ENCODE measurements at regions not wholly inside any gene's neighbourhood (a gene's known extent, or its start where the extent isn't known, plus 50 kb on each side); places are given as distances from the start of the nearest gene placed in this dataset.

DNA sequence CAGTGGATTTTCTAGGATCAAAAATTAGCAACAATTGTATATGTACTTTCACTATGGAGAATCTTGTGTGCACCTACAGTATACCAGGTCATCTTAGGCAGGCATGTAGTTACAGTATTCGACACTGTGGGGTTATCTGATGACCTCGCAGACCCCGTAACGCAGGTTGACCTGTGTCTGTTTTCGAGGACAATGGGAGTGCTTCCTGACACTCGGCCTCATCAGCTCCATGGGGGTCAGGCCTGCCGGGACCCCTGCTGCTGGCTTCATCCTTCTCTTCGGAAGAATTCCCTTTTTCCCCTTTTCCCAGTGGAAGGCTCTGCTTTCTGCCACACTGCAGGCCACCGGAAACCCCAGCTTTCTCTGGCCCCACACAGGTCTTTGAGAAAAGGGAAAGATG is 102.8 kb upstream of the TMEM18 start:
- Mint-ChIP-seq H3K4me1 (ENCODE audit: low read depth) (no peaks in the 10 kb centered on the region), H3K27ac (no peak overlapping the region), H3K27me3 (ENCODE audit: low read depth) (no peaks in the 10 kb centered on the region), H3K36me3 (ENCODE audit: low read depth) (no peaks in the 10 kb centered on the region), H3K4me3 (ENCODE audit: low read depth) (no peak overlapping the region), H3K9me3 (no peaks in the 10 kb centered on the region)
- no peak for DNase-seq (ENCODE audit: low spot score)
- intact Hi-C loops (cut with micrococcal nuclease): no loop called here

DNA sequence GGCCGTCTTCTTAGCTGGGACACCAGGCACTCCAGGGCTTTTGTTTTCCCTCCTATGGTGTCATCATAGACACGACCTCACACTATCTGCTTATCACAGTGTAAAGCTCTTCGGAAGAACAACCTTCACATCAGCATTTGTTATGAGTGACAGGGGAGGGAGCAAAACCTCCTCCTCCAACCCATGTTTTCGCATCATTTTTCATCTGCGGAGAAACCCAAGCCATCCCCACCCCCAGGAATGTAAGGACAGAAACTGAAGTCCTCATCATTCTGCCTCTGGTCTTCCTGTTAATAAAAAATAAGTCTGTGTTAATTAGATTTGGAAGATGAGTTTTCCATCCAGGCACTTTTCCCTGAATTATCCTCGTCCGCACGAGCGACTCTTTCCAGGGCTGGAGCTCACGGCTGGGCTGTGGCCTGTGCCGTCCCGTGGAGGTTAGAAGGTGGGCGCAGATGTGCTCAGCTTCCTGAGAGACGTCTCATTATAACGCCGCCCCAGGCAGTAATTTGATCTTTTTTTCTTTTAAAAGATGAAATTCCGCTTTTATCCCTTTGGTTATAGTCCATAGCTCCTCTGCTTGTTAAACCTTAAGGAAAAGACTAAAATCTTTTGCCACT is 101.6 kb upstream of the TMEM18 start:
- H3K27ac Mint-ChIP-seq: no peak overlapping the region
- intact Hi-C loops (cut with micrococcal nuclease): no loop called here
- no peaks in the 10 kb centered on the region for H3K9me3 Mint-ChIP-seq
- no peak overlapping the region for H3K4me3 Mint-ChIP-seq (ENCODE audit: low read depth)
- H3K27me3 Mint-ChIP-seq (ENCODE audit: low read depth): no peaks in the 10 kb centered on the region
- H3K36me3 Mint-ChIP-seq (ENCODE audit: low read depth): no peaks in the 10 kb centered on the region
- DNase-seq (ENCODE audit: low spot score): no peak
- no peaks in the 10 kb centered on the region for H3K4me1 Mint-ChIP-seq (ENCODE audit: low read depth)

DNA sequence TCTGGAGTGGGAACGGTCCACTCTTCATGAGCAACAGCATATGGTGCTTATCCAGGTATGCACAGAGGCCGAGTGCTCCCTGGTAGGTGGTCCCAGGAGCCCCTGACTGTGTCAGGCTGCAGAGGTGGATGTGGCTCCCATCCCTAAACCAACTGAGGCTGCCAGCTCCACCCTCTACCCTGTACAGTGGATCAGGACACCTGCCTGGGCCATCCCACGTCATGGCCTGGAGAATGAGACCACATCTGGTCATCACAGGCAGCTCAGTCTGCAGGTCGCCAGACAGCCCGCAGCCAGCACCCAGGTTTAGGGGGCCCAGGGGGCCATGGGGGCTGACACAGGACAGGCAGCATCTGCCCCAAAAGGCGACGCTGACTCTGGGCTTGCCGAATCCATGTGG is 100.3 kb upstream of the TMEM18 start:
- H3K27ac Mint-ChIP-seq: no peak overlapping the region
- DNase-seq (ENCODE audit: low spot score): no peak
- no peaks in the 10 kb centered on the region for H3K27me3 Mint-ChIP-seq (ENCODE audit: low read depth)
- no peaks in the 10 kb centered on the region for H3K9me3 Mint-ChIP-seq
- intact Hi-C loops (cut with micrococcal nuclease): no loop called here
- H3K36me3 Mint-ChIP-seq (ENCODE audit: low read depth): no peaks in the 10 kb centered on the region
- no peaks in the 10 kb centered on the region for H3K4me1 Mint-ChIP-seq (ENCODE audit: low read depth)
- no peak overlapping the region for H3K4me3 Mint-ChIP-seq (ENCODE audit: low read depth)

DNA sequence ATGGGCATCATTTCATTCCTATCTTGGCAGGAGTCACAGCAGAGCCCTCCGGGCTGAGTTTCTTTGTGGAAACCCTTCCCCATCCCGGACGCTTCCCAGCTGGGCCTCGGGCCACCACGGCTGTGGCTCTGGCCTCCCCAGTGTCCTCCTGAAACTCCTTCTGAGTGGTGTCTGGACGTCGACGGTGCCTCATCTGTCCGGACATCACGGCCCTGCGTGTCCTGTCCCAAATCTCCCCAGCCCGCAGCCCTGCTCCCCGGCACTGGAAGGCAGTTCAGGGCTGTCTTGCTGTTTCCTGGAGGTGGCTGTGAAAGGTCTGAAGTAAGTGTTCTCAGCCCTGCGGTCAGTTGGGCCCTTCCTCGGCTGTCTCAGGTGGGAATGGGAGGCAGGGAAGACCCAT is 99.8 kb upstream of the TMEM18 start:
- Mint-ChIP-seq H3K27ac (no peak overlapping the region), H3K36me3 (ENCODE audit: low read depth) (no peaks in the 10 kb centered on the region), H3K4me1 (ENCODE audit: low read depth) (no peaks in the 10 kb centered on the region), H3K27me3 (ENCODE audit: low read depth) (no peaks in the 10 kb centered on the region), H3K9me3 (no peaks in the 10 kb centered on the region), H3K4me3 (ENCODE audit: low read depth) (no peak overlapping the region)
- intact Hi-C loops (cut with micrococcal nuclease): no loop called here
- DNase-seq (ENCODE audit: low spot score): no peak

DNA sequence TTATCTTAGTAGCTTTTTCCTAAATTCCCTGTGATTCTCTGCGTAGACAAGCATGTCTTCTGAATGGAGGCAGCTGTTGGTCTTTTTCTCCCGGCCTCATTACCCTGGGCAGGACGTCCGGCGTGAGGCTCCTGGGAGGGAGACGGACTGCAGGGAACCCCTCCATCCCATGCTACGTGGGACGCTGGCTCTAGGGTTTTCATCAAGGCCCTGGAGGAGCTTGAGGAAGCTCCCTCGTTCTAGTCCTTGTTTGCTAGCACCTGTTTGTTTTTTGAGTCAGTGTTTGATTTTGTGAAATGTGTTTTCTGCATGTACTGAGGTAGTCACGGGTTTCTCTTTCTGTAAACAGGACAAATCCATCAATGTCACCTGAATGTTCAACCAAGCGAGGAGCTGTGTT is 99.3 kb upstream of the TMEM18 start:
- H3K36me3 Mint-ChIP-seq (ENCODE audit: low read depth): no peaks in the 10 kb centered on the region
- no peak overlapping the region for H3K27ac Mint-ChIP-seq
- H3K4me3 Mint-ChIP-seq (ENCODE audit: low read depth): no peak overlapping the region
- no peak for DNase-seq (ENCODE audit: low spot score)
- H3K9me3 Mint-ChIP-seq: no peaks in the 10 kb centered on the region
- H3K27me3 Mint-ChIP-seq (ENCODE audit: low read depth): no peaks in the 10 kb centered on the region
- H3K4me1 Mint-ChIP-seq (ENCODE audit: low read depth): no peaks in the 10 kb centered on the region
- intact Hi-C loops (cut with micrococcal nuclease): no loop called here

DNA sequence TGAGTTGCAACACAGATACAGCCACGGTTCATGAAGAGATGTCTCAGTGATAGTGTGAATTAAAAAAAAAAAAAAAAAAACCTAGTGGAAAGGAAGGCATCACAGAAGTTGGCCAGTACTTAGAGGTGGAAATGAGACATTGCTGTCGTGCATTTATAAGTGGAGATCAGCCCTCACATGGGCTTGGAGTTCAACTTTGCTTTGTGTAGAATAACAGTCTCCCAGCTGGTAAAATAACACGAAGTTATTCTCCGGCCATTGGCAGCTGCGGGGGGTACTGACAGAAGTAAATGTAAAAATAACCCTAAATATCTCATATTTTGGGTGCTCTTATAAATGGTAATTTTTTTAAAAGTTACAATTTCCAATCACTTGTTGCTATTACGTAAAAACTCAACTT is 98.8 kb upstream of the TMEM18 start:
- H3K36me3 Mint-ChIP-seq (ENCODE audit: low read depth): no peaks in the 10 kb centered on the region
- no peak overlapping the region for H3K27ac Mint-ChIP-seq
- no peaks in the 10 kb centered on the region for H3K4me1 Mint-ChIP-seq (ENCODE audit: low read depth)
- H3K27me3 Mint-ChIP-seq (ENCODE audit: low read depth): no peaks in the 10 kb centered on the region
- no peak for DNase-seq (ENCODE audit: low spot score)
- intact Hi-C loops (cut with micrococcal nuclease): no loop called here
- H3K9me3 Mint-ChIP-seq: no peaks in the 10 kb centered on the region
- H3K4me3 Mint-ChIP-seq (ENCODE audit: low read depth): no peak overlapping the region

DNA sequence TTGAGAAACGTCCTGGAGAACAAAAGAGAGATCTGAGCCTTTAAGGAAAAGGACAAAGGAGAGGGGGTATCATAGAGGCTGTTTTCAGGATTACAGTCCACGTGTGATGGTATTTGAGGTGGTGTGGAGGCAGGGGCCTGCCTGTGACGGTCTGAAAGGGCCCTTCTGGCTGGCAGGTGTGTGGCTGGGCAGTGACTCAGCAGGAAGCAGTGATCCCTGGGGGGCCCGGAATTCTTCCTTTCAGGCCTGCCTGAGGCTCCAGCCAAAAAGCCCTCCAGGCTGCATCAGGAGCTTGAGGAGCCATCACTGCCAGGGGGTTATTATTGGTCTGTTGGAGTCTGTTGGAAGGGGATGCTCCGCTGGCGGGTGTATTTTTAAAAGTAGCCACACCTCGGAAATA is 97.2 kb upstream of the TMEM18 start:
- intact Hi-C loops (cut with micrococcal nuclease): no loop called here
- Mint-ChIP-seq H3K27me3 (ENCODE audit: low read depth) (no peaks in the 10 kb centered on the region), H3K4me3 (ENCODE audit: low read depth) (no peak overlapping the region), H3K4me1 (ENCODE audit: low read depth) (peaks cover 3% of the 10 kb centered on the region), H3K27ac (no peak overlapping the region), H3K36me3 (ENCODE audit: low read depth) (no peaks in the 10 kb centered on the region), H3K9me3 (no peaks in the 10 kb centered on the region)
- no peak for DNase-seq (ENCODE audit: low spot score)

DNA sequence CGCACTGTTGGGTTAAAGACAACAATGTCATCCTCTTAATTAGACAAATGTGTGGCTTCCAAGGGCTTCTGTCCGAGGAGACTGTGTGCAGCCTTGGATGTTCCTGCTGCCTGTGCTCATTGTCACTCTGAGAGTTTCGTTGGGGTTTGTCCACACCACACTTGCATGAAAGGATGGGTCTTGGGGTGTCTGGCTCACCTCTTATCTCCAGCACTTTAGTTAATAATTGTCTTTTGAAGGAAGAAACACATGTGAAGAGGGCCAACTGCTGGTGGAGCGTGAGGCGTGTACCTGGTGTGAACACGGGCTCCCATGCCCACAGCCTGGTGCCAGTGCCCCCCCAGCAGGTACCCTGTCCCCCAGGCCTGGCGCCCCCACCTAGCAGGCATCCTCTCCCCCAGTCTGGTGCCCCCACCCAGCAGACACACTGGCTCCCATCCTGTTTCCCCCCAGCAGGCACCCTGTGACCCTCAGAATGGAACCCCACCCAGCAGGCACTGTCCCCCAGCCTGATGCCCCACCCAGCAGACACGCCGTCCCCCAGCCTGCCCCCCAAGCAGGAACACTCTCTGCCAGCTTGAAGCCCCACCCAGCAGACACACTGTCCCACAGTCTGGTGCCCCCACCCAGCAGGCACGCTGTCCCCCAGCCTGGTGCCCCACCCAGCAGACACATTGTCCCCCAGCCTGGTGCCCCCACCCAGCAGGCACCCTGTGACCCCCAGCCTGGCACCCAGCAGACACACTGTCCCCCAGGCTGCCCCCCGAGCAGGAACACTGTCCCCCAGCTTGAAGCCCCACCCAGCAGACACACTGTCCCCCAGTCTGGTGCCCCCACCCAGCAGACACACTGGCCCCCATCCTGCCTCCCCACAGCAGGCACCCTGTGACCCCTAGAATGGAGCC is 96.3 kb upstream of the TMEM18 start:
- H3K4me1 Mint-ChIP-seq (ENCODE audit: low read depth): peaks cover 3% of the 10 kb centered on the region
- intact Hi-C loops (cut with micrococcal nuclease): no loop called here
- H3K4me3 Mint-ChIP-seq (ENCODE audit: low read depth): no peak overlapping the region
- no peak overlapping the region for H3K27ac Mint-ChIP-seq
- H3K27me3 Mint-ChIP-seq (ENCODE audit: low read depth): no peaks in the 10 kb centered on the region
- peaks cover 7% of the 10 kb centered on the region for H3K9me3 Mint-ChIP-seq
- DNase-seq (ENCODE audit: low spot score): no peak
- H3K36me3 Mint-ChIP-seq (ENCODE audit: low read depth): no peaks in the 10 kb centered on the region

DNA sequence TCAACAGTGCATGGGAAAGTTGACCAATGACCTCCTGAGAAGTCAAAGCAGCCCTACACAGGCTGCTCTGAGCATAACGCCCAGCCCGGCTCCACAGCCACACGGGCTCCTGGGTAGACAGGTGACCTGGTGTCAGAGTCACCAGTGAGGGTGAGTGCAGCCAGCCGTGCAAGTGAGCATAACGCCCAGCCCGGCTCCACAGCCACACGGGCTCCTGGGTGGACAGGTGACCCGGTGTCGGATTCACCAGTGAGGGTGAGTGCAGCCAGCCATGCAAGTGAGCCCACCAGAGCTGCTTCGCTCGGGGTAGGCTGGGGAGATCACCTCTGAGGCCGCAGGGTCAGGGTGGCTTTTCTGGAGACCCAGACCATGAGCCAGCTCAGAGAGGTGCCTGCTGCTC is 94.3 kb upstream of the TMEM18 start:
- Mint-ChIP-seq H3K36me3 (ENCODE audit: low read depth) (no peaks in the 10 kb centered on the region), H3K27ac (no peak overlapping the region), H3K4me1 (ENCODE audit: low read depth) (peaks cover 7% of the 10 kb centered on the region), H3K9me3 (peaks cover 9% of the 10 kb centered on the region), H3K4me3 (ENCODE audit: low read depth) (no peak overlapping the region), H3K27me3 (ENCODE audit: low read depth) (no peaks in the 10 kb centered on the region)
- intact Hi-C loops (cut with micrococcal nuclease): no loop called here
- no peak for DNase-seq (ENCODE audit: low spot score)

DNA sequence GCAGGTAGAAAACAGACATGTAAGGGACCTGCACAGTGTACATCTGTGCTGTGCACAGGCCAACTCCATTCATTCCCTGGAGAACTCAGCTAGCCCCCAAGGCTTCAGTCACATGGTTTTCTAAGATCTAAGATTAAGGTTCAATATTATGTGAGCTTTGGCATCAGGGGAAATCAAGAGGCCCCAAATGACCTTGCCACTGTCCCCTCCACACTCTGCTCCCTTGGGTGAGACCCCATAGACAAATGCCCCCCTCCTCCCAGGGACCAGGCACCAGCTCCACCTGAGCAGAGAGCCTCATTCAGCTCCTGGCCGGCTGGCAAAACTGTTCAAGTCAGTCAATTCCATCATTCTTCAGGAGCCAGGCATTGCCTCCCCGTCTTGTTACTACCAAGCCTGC is 93.6 kb upstream of the TMEM18 start:
- no peak overlapping the region for H3K4me3 Mint-ChIP-seq (ENCODE audit: low read depth)

DNA sequence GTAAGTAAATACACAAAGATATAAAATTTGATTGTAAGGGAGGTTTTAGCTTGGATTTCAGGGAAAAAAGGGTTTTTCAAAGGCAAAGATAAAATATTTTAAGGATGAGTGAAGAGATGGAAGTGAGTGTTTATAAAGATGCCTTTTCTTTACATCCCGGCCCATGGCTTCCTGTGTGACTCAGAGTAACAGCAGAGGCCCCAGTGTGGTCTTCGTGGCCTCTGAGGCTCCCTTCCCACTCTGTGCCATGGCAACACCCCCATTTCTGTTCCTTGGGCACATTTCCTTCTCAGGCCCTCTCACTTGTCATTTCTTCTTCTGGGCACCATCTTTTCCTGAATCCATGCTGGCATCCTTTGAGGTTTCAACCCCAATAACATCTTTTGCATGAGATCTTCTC is 92.6 kb upstream of the TMEM18 start:
- no peak overlapping the region for H3K4me3 Mint-ChIP-seq (ENCODE audit: low read depth)

More for the DNA sequence above, 93.6 kb upstream of the TMEM18 start:
- no peaks in the 10 kb centered on the region for H3K36me3 Mint-ChIP-seq (ENCODE audit: low read depth)
- peaks cover 9% of the 10 kb centered on the region for H3K4me1 Mint-ChIP-seq (ENCODE audit: low read depth)
- no peaks in the 10 kb centered on the region for H3K27me3 Mint-ChIP-seq (ENCODE audit: low read depth)
- intact Hi-C loops (cut with micrococcal nuclease): no loop called here
- H3K9me3 Mint-ChIP-seq: peaks cover 9% of the 10 kb centered on the region
- DNase-seq (ENCODE audit: low spot score): no peak
- H3K27ac Mint-ChIP-seq: no peak overlapping the region

DNA sequence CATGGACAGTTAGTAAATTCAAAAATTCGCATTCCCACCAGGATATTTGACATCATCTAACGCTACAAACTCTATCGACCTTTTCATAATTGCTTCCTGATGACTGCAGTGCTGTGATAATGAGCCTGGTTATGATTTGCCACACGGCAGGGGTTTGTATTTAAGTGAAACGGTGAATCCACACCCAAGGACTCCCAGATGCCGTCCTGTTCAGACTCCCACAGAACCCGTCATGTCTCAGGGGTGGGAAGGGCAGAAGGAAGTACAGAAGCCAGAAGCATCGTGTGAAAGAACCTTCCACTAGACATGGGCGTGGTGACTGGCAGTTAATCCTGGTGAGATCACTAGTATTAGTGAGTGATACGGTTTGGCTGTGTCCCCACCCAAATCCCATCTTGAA is 91.2 kb upstream of the TMEM18 start:
- intact Hi-C loops (cut with micrococcal nuclease): no loop called here
- DNase-seq (ENCODE audit: low spot score): no peak

More for the DNA sequence above, 92.6 kb upstream of the TMEM18 start:
- DNase-seq (ENCODE audit: low spot score): no peak
- peaks cover 9% of the 10 kb centered on the region for H3K9me3 Mint-ChIP-seq
- no peaks in the 10 kb centered on the region for H3K27me3 Mint-ChIP-seq (ENCODE audit: low read depth)
- peaks cover 9% of the 10 kb centered on the region for H3K4me1 Mint-ChIP-seq (ENCODE audit: low read depth)
- intact Hi-C loops (cut with micrococcal nuclease): no loop called here
- no peak overlapping the region for H3K27ac Mint-ChIP-seq
- no peaks in the 10 kb centered on the region for H3K36me3 Mint-ChIP-seq (ENCODE audit: low read depth)

DNA sequence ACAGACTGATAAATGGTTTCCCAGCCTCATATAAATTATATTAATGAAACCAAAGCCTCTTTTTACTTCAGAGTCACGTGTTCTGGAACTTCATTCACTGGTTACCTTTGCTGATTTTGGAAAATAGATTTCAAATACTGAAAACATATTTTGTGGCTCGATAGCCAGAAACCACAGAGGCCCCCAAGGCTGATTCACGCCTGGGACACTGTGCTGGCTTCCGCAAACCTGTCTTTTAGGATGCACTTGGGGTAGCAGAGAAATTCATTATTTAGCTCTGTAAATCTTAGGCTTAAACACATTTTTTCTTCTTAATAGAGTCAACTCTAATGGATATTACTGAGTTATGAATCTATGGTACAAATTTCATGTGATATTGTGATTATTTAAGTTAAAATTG is 90.7 kb upstream of the TMEM18 start:
- Mint-ChIP-seq H3K36me3 (ENCODE audit: low read depth) (no peaks in the 10 kb centered on the region), H3K9me3 (peaks cover 9% of the 10 kb centered on the region), H3K4me1 (ENCODE audit: low read depth) (peaks cover 9% of the 10 kb centered on the region), H3K4me3 (ENCODE audit: low read depth) (no peak overlapping the region), H3K27ac (no peak overlapping the region), H3K27me3 (ENCODE audit: low read depth) (no peaks in the 10 kb centered on the region)
- intact Hi-C loops (cut with micrococcal nuclease): no loop called here
- no peak for DNase-seq (ENCODE audit: low spot score)

More for the DNA sequence above, 91.2 kb upstream of the TMEM18 start:
- H3K9me3 Mint-ChIP-seq: peaks cover 9% of the 10 kb centered on the region
- H3K27ac Mint-ChIP-seq: no peak overlapping the region
- H3K4me1 Mint-ChIP-seq (ENCODE audit: low read depth): peaks cover 9% of the 10 kb centered on the region
- no peaks in the 10 kb centered on the region for H3K36me3 Mint-ChIP-seq (ENCODE audit: low read depth)
- H3K4me3 Mint-ChIP-seq (ENCODE audit: low read depth): no peak overlapping the region
- H3K27me3 Mint-ChIP-seq (ENCODE audit: low read depth): no peaks in the 10 kb centered on the region
